NCI-H146 treated with DMSO at 0.1 percent for 48 hours (cell line): ENCODE measurements at regions not wholly inside any gene's neighbourhood (a gene's known extent, or its start where the extent isn't known, plus 50 kb on each side); places are given as distances from the start of the nearest gene placed in this dataset.

ENCODE experiments used
- DNase-seq: peaks from one replicate; lab custom pipeline; 2025; ENCODE audit not compliant: unreplicated experiment; lab: John Stamatoyannopoulos, UW

- no peak for DNase-seq
Measured at GRCh38 chr15:96578393-96578792, 247.9 kb downstream of the NR2F2 start.

GRCh38 chr15:96581371-96581770 lies 250.9 kb downstream of the NR2F2 start:
- DNase-seq = no peak

- DNase-seq = no peak
Measured at GRCh38 chr15:96582473-96582872, 252.0 kb downstream of the NR2F2 start.

GRCh38 chr15:96583671-96584070 lies 253.2 kb downstream of the NR2F2 start:
- DNase-seq = no peak

- DNase-seq = no peak
Measured at GRCh38 chr15:96585484-96586386, 255.2 kb downstream of the NR2F2 start.

- no peak for DNase-seq
Measured at GRCh38 chr15:96586901-96587300, 256.4 kb downstream of the NR2F2 start.

GRCh38 chr15:96589864-96590263 lies 259.4 kb downstream of the NR2F2 start:
- DNase-seq = no peak

GRCh38 chr15:96593735-96594134 lies 263.2 kb downstream of the NR2F2 start:
- no peak for DNase-seq

GRCh38 chr15:96595951-96596350 lies 265.5 kb downstream of the NR2F2 start:
- no peak for DNase-seq

- DNase-seq = no peak
Measured at GRCh38 chr15:96598514-96598913, 268.0 kb downstream of the NR2F2 start.

- DNase-seq = no peak
Measured at GRCh38 chr15:96599268-96599667, 268.8 kb downstream of the NR2F2 start.

- no peak for DNase-seq
Measured at GRCh38 chr15:96600350-96600749, 269.9 kb downstream of the NR2F2 start.

GRCh38 chr15:96606617-96607016 lies 276.1 kb downstream of the NR2F2 start:
- no peak for DNase-seq

GRCh38 chr15:96610757-96611156 lies 280.3 kb downstream of the NR2F2 start:
- no peak for DNase-seq

- DNase-seq = no peak
Measured at GRCh38 chr15:96612917-96613316, 282.4 kb downstream of the NR2F2 start.

GRCh38 chr15:96619174-96619573 lies 288.7 kb downstream of the NR2F2 start:
- DNase-seq = no peak

- no peak for DNase-seq
Measured at GRCh38 chr15:96622714-96623113, 292.2 kb downstream of the NR2F2 start.

- no peak for DNase-seq
Measured at GRCh38 chr15:96625256-96625655, 294.8 kb downstream of the NR2F2 start.

GRCh38 chr15:96627031-96627568 lies 296.6 kb downstream of the NR2F2 start:
- DNase-seq = no peak

GRCh38 chr15:96629511-96629910 lies 299.0 kb downstream of the NR2F2 start:
- no peak for DNase-seq

GRCh38 chr15:96638793-96639192 lies 308.3 kb downstream of the NR2F2 start:
- DNase-seq = no peak

GRCh38 chr15:96645796-96646195 lies 315.3 kb downstream of the NR2F2 start:
- no peak for DNase-seq

- no peak for DNase-seq
Measured at GRCh38 chr15:96648866-96649265, 318.4 kb downstream of the NR2F2 start.
